GM21447 (cell line): ENCODE measurements at regions not wholly inside any gene's neighbourhood (a gene's known extent, or its start where the extent isn't known, plus 50 kb on each side); places are given as distances from the start of the nearest gene placed in this dataset.

Source experiments
- ATAC-seq: cut with Tn5 transposase; IDR thresholded peaks from one replicate; pipeline ENCODE4 v1.9.1; 2021; ENCODE audit not compliant: unreplicated experiment

DNA sequence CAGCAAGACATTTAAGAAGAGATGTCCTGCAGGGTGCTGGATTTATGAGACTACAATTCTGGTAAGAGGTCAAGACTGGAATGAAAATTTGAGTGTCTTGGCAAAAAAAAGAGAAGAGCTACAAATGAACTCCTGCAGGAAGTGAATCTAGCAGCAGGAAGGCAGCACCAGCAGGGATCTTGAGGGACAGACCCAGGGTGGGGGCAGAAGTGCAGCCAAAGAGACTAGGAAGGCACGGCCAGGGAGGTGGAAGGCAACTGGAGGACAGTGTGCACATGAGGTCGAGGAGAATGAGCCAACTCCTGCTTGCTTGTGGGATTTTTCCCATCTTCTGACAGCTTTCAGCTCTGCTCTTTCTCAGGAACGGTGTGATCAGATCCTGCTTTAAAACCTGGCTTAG lies 263.2 kb downstream of the BUD13 start:
- ATAC-seq: no peak

DNA sequence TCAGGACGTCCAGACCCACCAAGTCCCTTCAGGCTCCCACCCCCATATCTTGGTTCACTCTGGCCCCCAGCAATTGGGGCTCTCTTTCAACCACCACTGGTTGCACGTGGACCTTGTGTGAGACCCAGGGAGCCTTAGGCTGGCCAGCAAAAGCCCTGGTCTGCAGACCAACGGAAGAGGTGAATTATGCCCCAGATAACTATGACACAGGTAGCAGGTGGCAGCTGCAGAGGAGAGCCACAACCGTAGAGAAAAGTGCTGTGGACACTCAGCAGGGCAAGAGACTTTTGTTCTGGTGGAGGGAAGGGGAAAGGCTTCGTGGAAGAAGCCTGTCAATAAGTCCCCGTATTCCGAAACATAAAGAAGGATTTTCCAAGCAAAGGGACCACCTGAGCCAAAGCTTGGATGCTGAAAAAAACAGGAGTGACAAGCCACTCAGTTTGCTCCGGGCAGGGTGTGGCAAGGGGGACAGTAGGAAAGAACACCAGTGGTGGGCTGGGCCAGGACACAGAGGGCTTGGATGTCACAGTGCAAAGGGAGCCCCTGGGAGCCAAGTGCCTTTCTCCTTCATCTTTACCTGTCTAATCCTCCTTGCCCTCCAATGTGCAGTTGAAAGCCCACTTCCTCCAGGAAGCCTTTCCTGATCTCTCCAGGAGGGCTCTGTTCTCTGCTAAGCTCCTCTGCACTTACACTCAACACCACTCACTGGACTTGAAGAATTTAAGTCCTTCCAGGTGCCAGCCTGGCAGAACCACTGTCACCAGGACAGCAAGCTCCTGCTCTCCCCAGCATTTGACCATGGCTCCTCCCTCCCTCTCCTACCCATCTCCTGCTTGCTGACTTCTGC lies 264.7 kb downstream of the BUD13 start:
- ATAC-seq: no peak

GRCh38 chr11:116507016-116507415 lies 265.8 kb downstream of the BUD13 start:
- no peak for ATAC-seq

DNA sequence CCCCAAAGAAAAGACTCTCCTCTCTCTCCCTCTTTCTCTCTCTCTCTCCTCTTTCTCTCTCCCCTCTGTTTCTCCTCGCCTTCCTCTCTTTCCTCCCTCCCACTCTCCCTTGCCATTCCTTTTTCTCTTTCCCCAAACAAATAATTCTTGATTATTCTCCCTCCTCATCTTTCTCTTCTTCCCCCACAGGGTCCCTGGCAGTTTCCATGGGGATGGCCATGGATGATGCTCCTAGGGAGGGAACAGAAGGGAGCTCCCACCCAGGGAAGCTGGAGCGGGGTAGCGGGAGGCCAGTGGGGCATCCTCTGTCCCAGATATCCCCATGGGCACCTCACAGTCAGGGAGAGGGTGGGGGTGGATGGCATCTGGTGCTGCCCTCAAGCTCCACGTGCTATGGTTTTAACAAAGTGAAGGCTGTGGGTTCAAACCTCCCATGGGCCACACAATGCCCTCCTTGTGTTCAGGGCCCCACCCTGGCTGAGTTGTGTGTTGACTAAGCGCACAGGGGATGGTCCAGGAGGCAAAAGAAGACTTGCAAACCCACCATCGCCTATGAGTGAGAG lies 266.4 kb downstream of the BUD13 start:
- ATAC-seq: no peak

- ATAC-seq: no peak
Measured at GRCh38 chr11:116505298-116506262, 267.2 kb downstream of the BUD13 start.

DNA sequence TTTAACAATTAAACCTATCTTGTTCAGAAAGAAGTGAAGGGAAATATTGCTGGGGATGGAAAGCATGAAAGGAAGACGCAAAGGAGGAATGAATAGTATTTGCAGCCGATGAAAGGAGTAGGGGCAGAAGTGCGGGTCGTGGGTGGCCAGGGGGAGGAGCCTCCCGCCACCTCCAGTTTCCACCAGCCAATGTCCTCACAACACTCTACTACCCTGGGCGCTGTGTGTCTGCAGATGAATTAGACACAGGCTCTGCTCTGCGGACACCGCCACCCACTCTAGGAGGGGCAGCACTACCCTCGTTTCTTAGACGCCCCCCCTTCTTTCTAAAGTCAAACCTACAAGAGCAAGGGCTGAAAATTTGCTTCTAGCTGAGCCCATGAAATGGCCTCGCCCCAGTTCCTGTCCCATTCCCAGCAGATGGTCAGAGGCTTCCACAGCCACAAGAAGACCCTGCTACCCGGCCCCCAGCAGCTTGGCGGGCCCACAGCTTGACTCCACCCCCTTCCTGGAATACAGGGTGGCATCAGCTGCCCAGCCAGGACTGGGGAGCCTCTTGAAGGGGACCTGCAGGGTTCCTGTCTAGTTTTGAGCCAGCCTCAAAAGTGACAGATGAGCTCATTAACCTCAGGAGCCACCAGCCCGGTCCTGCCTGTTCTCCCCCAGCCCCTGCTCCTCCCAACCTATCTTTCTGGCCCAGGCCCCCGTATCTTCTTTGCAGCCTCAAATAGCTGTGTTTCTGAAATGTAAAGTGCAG lies 268.1 kb downstream of the BUD13 start:
- no peak for ATAC-seq

DNA sequence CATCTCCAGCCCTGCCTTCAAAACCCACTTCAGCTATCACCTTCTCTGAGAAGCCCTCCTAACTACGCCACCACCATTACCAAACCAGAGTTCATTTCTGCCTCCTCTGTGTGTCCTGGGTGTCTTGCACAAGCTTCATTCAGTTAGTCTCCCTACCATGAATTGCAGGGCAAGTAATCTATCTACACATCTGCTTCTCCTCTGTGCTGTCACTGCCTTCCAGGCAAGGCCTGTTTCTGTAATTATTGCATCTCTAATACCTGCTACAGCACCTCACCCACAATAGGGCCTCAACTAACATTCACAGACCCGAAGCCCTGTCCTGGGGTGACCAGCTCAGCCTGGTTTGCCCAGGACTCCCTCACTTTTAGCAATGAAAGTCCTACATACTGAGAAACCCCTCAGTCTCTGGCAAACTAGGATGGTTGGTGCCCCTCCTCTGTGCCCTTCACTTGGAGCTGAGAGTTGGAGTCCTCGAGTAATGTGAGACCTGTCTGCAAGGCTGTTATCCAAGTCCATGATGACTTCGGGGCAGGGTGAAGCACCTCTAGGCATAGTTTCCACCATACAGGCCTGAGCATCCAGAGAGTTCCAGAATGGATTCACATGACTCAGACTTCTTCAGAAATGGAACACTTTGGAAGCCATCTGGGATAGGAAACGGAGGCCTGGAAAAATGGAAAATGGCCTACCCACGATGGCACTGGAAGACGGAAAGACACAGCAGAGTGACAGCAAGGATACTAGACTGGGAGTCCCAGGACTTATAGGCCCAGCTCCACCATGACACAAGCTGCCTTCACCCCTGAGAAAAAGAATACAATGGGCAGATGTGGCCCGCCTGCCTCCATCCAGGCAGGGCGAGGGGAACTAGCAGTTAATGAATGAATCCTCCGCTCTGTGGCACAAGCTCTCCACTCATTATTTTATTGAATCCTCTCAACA lies 269.3 kb downstream of the BUD13 start:
- no peak for ATAC-seq

DNA sequence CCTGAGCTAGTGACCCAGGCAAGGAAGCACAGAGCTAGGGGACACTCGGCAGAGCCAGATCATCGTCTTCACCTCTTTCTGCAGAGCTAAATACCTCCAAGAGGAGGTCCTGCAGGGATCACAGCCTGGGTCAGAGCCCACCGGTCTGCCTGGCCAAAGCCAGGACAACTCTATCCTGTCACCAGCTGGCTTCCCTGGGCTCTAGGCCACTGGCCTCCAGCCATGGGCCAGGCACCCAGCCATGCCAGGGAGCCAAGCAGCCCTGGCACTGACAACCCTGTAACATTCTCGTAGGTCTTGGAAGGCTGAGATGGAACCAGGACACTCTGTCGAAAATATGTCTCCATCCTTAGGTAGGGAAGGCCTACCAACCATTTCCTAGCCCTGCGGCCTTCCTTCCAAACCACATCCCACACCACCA lies 270.1 kb downstream of the BUD13 start:
- ATAC-seq: no peak

- no peak for ATAC-seq
Measured at GRCh38 chr11:116501728-116502127, 271.1 kb downstream of the BUD13 start.

- ATAC-seq: no peak
Measured at GRCh38 chr11:116500947-116501602, 271.7 kb downstream of the BUD13 start.

GRCh38 chr11:116500026-116500946 lies 272.5 kb downstream of the BUD13 start:
- no peak for ATAC-seq

DNA sequence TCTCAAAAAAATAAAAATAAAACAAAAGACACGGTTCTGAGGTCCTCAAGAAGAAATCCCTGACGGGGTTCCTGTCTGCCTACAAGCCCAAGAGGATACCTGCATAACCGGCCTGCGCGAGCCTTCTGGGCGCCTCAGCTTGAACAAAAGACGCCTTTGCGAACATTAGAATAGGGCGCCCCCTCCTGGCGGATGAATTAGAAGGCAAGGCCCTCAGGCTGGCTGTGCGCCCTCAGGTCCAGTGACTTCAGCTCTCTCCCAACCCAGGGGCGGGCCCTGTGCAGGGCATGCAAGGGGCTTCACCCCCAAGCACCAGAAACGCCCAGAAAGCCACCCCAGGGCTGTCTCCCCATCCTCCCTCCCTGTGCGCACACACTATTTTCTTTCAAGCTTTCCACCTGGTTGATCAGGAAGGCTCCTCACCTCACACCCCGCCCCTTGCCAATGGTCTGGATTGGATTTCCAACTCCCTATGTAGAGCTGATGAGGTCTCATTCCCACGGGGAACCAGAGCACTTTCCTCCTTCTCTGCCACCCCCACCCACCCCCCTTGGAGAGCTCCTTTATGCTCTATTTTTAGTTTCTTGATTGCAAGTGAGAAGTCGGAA lies 273.3 kb downstream of the BUD13 start:
- ATAC-seq: no peak

DNA sequence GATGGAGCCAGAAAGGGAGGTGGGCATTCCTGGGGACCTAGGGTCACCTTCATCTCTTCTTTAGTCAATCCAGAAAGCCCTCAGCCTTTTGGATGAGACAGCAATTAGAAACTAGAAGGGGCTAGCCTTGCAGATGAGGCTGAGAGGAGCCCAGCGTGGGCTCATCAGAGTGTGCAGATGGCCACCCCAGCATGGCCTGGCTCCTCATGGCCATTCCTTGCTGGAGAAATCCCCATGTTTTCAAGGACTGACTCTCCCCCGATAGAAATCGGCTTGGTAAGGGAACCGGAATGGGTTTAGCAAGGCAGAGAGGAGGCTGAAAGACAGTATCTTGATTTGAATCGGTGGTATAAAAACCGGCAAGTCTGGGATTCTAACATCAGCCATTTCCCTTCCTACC lies 274.6 kb downstream of the BUD13 start:
- no peak for ATAC-seq

DNA sequence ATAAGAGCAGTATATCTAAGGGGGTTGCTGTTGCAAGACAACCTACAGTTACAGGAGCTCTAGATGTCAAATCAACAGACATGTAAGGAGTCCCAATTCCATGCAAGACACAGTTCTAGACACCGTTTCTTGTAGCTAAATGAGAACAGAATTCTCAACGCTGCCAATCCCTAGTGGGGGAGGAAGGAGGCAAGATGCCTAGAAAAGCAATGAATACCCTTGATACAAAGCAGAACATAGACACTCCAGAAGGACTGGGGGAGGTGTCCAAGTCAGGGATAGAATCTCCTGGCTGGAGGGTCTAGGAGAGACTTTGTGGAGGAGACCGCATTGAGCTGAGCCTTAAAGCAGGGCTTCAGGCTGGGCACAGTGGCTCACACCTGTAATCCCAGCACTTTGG lies 280.2 kb downstream of the BUD13 start:
- ATAC-seq: no peak

DNA sequence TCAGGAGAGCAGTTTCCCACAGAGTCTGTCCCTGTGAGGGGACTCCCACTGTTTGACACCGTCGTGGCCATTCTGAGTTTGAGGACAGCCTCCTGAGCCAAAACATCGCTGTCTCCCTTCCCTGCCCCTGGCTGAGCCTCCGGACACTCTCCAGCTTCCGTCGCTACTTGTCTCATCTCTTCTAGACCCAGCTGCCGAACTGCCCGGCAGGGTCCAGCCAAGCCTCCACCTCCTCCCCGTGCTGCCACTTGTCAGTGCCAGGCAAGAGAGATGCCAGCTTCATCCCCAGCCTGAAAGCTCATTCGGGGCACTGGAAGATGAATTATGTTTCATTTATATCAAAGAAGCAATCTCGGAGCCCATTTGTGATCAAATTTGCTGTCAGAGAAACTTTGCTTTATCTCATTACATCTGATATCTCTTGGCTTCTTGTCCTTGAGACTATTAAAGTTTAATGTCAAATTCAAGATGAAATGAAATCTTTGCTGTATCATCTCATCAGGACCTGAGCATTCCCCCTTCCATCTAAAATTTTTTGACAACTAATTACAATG lies 283.9 kb downstream of the BUD13 start:
- no peak for ATAC-seq

GRCh38 chr11:116485425-116485824 lies 287.4 kb downstream of the BUD13 start:
- ATAC-seq: no peak

DNA sequence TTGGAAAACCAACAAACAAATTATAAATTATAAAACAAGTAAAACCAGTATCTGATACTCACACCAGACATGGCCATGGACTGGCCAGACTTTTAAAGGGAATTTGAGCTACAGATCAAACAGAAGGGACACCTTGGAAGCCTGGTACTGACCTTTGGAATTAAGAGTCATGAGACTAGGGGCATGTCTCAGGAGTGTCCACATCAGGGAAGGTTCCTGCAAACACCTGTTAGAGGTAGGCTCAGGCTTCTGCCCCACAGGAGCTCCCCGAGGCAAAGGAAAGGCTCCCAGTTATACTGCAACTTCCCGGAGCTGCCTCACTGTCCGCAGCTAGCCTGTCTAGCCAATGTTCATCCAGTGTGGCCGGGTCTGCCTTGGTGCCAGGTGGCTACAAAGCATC lies 290.1 kb downstream of the BUD13 start:
- no peak for ATAC-seq
